Fibroblast of lung (primary cell): ENCODE measurements at regions not wholly inside any gene's neighbourhood (a gene's known extent, or its start where the extent isn't known, plus 50 kb on each side); places are given as distances from the start of the nearest gene placed in this dataset.
"Not testable (repeated sequence)": the region's sequence is repeated elsewhere in the genome, so short reads cannot be mapped to it uniquely, and the experiment has no call there.

Source experiments
- DNase-seq, 2 donors: peaks; one replicate each; pipeline versions ENCODE4 v3.0.0 to v3.0.0-alpha.2; 2010; ENCODE audit warnings: low read depth in 2 of 2
- H2AFZ ChIP-seq: 2 replicates; pipeline ENCODE4 v1.5.1; 2012; ENCODE audit warnings: low read length, control low read depth, inconsistent platforms
- H3K27ac ChIP-seq: 2 replicates; pipeline ENCODE4 v1.5.1; 2011; ENCODE audit warnings: low read length, control low read depth; ENCODE audit not compliant: insufficient read depth
- H3K27me3 ChIP-seq: 2 replicates; pipeline ENCODE4 v1.5.1; 2011; ENCODE audit warnings: mild to moderate bottlenecking, low read length; ENCODE audit not compliant: control insufficient read depth, insufficient read depth
- H3K36me3 ChIP-seq: 2 replicates; pipeline ENCODE4 v1.5.1; 2011; ENCODE audit warnings: low read length; ENCODE audit not compliant: control insufficient read depth, insufficient read depth
- H3K4me1 ChIP-seq: 2 replicates; pipeline ENCODE4 v1.5.1; 2011; ENCODE audit warnings: low read length; ENCODE audit not compliant: control insufficient read depth, insufficient read depth; ENCODE audit errors: extremely low read depth
- H3K4me2 ChIP-seq: 2 replicates; pipeline ENCODE4 v1.5.1; 2011; ENCODE audit warnings: low read length, control low read depth; ENCODE audit not compliant: insufficient read depth; ENCODE audit errors: extremely low read depth
- H3K4me3 ChIP-seq, 4 experiments: fragments of 200-600 bp in 1 of 4; sonication (generic) in 1 of 4; replicated peaks in 1 of 4; 2 replicates each; pipeline ENCODE4 v1.5.1; 2011 to 2016; ENCODE audit warnings: low read length in 4 of 4, low read depth in 3 of 4, mild to moderate bottlenecking in 3 of 4, control low read depth in 2 of 4, inconsistent platforms in 1 of 4, mixed read lengths in 1 of 4; ENCODE audit not compliant: insufficient read depth in 1 of 4; ENCODE audit errors: control extremely low read depth in 1 of 4
- H3K79me2 ChIP-seq: 2 replicates; pipeline ENCODE4 v1.5.1; 2012; ENCODE audit warnings: mild to moderate bottlenecking, low read length, inconsistent platforms; ENCODE audit not compliant: control insufficient read depth, insufficient read depth
- H3K9ac ChIP-seq: 2 replicates; pipeline ENCODE4 v1.5.1; 2011; ENCODE audit warnings: mild to moderate bottlenecking, low read length, control low read depth; ENCODE audit not compliant: insufficient read depth
- H3K9me3 ChIP-seq: 2 replicates; pipeline ENCODE4 v1.5.1; 2012; ENCODE audit warnings: low read depth, low read length; ENCODE audit not compliant: control insufficient read depth, insufficient read depth
- H4K20me1 ChIP-seq: 2 replicates; pipeline ENCODE4 v1.5.1; 2011; ENCODE audit warnings: low read length; ENCODE audit not compliant: control insufficient read depth, insufficient read depth; ENCODE audit errors: extremely low read depth
- EZH2 ChIP-seq: IDR thresholded peaks from 2 replicates; pipeline ENCODE4 v1.5.1; 2012; ENCODE audit warnings: low read length, control low read depth, mild to moderate bottlenecking; ENCODE audit errors: missing control alignments
- TF ChIP-seq, protein P1 (sequence below), 2 donors: IDR thresholded peaks in 1 of 2; conservative IDR thresholded peaks in 1 of 2; 1 replicate in 1 of 2; 2 replicates in 1 of 2; pipeline ENCODE4 v1.5.1; 2011 to 2012; ENCODE audit warnings: low read length in 2 of 2, control low read depth in 1 of 2, inconsistent platforms in 1 of 2, low read depth in 1 of 2, mild to moderate bottlenecking in 1 of 2

DNA sequence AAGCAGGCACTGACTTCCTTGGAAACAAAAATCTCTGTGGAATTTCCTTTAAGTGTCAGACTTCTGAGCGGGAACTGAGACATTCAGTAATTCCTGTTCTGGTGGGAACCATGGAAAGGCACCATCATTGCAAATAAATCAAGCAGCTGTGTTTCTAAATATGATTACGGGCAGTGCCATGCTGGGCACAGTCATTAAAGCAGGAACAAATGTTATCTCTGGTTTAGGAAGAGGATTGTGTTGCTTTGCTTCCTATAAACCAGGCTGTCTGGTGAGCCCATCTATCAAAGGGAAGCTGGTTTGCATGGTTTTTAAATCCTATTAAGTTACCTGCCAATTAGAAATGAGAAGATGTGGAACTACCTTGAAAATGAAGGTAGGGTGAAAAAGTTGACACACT is 86.7 kb downstream of the EBLN2 start:
- Histone ChIP-seq H3K9ac (no peak overlapping the region), H3K4me3 (no peak overlapping the region)

DNA sequence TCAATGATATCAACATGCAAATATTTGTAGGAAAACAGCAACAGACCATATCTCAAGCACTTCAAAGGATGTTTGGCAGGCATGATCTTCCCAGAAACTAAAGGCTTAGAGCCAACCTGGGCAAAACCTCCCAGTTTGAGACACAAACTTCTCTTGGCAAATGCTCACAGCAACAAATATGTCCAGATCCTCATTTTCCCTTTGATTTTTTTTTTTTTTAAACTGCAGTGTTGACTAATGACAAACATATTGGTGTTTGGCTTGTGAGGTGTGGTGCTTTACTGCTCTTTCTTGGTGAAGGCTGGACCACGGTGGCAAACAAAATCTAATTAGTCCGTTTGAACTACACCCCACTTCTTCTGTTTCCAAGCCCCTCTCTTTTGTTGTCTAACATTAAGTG is 87.2 kb downstream of the EBLN2 start:
- Histone ChIP-seq H3K4me2 (no peak overlapping the region), H2AFZ (no peak overlapping the region), H3K4me1 (no peaks in the 10 kb centered on the region), H3K9ac (no peak overlapping the region), H4K20me1 (no peaks in the 10 kb centered on the region), H3K36me3 (no peaks in the 10 kb centered on the region), H3K4me3 (no peak overlapping the region), H3K9me3 (no peaks in the 10 kb centered on the region), H3K79me2 (no peaks in the 10 kb centered on the region), H3K27ac (no peak overlapping the region), H3K27me3 (peaks cover 2% of the 10 kb centered on the region)
- TF ChIP-seq EZH2: no peak
- TF ChIP-seq, protein P1, sequence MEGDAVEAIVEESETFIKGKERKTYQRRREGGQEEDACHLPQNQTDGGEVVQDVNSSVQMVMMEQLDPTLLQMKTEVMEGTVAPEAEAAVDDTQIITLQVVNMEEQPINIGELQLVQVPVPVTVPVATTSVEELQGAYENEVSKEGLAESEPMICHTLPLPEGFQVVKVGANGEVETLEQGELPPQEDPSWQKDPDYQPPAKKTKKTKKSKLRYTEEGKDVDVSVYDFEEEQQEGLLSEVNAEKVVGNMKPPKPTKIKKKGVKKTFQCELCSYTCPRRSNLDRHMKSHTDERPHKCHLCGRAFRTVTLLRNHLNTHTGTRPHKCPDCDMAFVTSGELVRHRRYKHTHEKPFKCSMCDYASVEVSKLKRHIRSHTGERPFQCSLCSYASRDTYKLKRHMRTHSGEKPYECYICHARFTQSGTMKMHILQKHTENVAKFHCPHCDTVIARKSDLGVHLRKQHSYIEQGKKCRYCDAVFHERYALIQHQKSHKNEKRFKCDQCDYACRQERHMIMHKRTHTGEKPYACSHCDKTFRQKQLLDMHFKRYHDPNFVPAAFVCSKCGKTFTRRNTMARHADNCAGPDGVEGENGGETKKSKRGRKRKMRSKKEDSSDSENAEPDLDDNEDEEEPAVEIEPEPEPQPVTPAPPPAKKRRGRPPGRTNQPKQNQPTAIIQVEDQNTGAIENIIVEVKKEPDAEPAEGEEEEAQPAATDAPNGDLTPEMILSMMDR (conservative IDR thresholded peaks at IDR 0.05 in 1 of 2, IDR thresholded peaks at IDR 0.05 in 1 of 2; ENCODE audit: low read depth in 1 of 2, low read length in 2 of 2): no peak
- no peak for DNase-seq

More for the DNA sequence above, 86.7 kb downstream of the EBLN2 start:
- H2AFZ ChIP-seq: no peak overlapping the region
- TF ChIP-seq, protein P1 (conservative IDR thresholded peaks at IDR 0.05 in 1 of 2, IDR thresholded peaks at IDR 0.05 in 1 of 2; ENCODE audit: low read depth in 1 of 2, low read length in 2 of 2): no peak
- no peak for TF ChIP-seq EZH2
- H3K4me1 ChIP-seq: no peaks in the 10 kb centered on the region
- H4K20me1 ChIP-seq: no peaks in the 10 kb centered on the region
- no peaks in the 10 kb centered on the region for H3K36me3 ChIP-seq
- H3K27ac ChIP-seq: no peak overlapping the region
- H3K9me3 ChIP-seq: no peaks in the 10 kb centered on the region
- H3K79me2 ChIP-seq: no peaks in the 10 kb centered on the region
- peaks cover 2% of the 10 kb centered on the region for H3K27me3 ChIP-seq
- DNase-seq: no peak
- no peak overlapping the region for H3K4me2 ChIP-seq

DNA sequence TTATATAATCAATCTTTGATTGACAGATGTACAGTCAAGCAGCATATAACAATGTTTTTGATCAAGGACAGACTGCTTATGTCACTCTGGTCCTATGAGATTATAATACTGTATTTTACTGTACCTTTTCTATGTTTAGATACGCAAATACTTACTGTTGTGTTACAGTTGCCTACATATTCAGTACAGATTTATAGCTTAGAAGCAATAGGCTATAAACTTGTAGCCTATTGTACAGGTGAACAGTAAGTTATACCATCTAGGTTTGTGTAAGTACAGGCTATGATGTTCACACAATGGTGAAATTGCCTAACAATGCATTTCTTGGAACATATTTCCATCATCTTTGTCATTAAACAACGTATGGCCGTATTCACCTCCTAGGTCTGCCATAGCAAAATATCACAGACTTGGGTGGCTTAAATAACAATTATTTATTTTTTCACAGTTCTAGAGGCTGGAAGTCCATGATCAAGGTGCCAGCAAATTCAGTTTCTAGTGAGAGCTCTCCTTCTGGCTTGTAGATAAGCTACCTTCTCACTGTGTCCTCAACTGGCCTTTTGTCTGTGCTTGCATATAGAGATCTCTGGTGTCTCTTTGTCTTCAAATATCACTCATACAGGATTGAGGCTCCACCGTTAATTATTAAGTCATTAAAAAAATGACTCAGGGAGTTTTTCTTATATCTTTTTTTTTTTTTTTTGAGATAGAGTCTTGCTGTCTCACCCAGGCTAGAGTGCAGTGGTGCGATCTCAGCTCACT is 89.1 kb downstream of the EBLN2 start:
- H3K27me3 ChIP-seq: peaks cover 2% of the 10 kb centered on the region
- no peak for DNase-seq
- H3K9ac ChIP-seq: no peak overlapping the region
- no peaks in the 10 kb centered on the region for H4K20me1 ChIP-seq
- no peaks in the 10 kb centered on the region for H3K9me3 ChIP-seq
- TF ChIP-seq EZH2: no peak
- TF ChIP-seq, protein P1 (conservative IDR thresholded peaks at IDR 0.05 in 1 of 2, IDR thresholded peaks at IDR 0.05 in 1 of 2; ENCODE audit: low read depth in 1 of 2, low read length in 2 of 2): no peak
- H2AFZ ChIP-seq: no peak overlapping the region
- no peak overlapping the region for H3K4me3 ChIP-seq
- H3K4me2 ChIP-seq: no peak overlapping the region
- H3K4me1 ChIP-seq: no peaks in the 10 kb centered on the region
- H3K79me2 ChIP-seq: no peaks in the 10 kb centered on the region
- no peak overlapping the region for H3K27ac ChIP-seq
- no peaks in the 10 kb centered on the region for H3K36me3 ChIP-seq

DNA sequence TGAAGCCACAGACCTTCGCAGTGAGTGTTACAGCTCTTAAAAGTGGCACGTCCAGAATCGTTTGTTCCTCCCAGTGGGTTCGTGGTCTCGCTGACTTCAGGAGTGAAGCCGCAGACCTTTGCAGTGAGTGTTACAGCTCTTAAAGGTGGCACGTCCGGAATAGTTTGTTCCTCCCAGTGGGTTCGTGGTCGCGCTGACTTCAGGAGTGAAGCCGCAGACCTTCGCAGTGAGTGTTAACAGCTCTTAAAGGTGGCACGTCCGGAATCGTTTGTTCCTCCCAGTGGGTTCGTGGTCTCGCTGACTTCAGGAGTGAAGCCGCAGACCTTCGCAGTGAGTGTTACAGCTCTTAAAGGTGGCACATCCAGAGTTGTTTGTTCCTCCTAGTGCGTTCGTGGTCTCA is 91.1 kb downstream of the EBLN2 start:
- not testable (repeated sequence) for H3K4me2 ChIP-seq, H2AFZ ChIP-seq, H3K27me3 ChIP-seq, H3K9ac ChIP-seq, H3K4me3 ChIP-seq, H3K9me3 ChIP-seq, H4K20me1 ChIP-seq, H3K27ac ChIP-seq, H3K4me1 ChIP-seq, DNase-seq, H3K36me3 ChIP-seq, H3K79me2 ChIP-seq

DNA sequence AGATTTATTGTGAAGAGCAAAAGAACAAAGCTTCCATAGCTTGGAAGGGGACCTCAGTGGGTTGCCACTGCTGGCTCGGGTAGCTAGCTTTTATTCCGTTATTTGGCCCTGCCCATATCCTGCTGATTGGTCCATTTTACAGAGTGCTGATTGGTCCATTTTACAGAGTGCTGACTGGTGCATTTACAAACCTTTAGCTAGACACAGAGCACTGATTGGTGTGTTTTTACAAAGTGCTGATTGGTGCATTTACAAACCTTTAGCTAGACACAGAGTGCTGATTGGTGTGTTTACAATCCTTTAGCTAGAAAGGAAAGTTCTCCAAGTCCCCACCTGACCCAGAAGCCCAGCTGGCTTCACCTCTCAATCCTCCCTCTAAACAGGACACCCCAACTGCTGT is 91.6 kb downstream of the EBLN2 start:
- not testable (repeated sequence) for H3K79me2 ChIP-seq, DNase-seq, H3K9me3 ChIP-seq, H3K27ac ChIP-seq, H4K20me1 ChIP-seq, H2AFZ ChIP-seq, H3K9ac ChIP-seq, H3K27me3 ChIP-seq, H3K4me2 ChIP-seq, H3K4me3 ChIP-seq, H3K4me1 ChIP-seq, H3K36me3 ChIP-seq
